ENCODE measurements at regions not wholly inside any gene's neighbourhood (a gene's known extent, or its start where the extent isn't known, plus 50 kb on each side); places are given as distances from the start of the nearest gene placed in this dataset.

- no peak overlapping the region for H3K9ac ChIP-seq
- no peaks in the 10 kb centered on the region for H3K79me2 ChIP-seq (ENCODE audit: insufficient read depth)
- no peak overlapping the region for H3K4me3 ChIP-seq (ENCODE audit: low read depth in 2 of 2, low read length in 1 of 2)
- H3K27me3 ChIP-seq (ENCODE audit: insufficient read depth): peaks cover 5% of the 10 kb centered on the region; the same call in 1 of the 2 replicates
- H3F3A ChIP-seq (replicated peaks; ENCODE audit: insufficient read depth): no peaks in the 10 kb centered on the region
- H3K27ac ChIP-seq (ENCODE audit: low read depth in 2 of 2, low read length in 1 of 2): no peak overlapping the region
- no peak overlapping the region for H3K4me2 ChIP-seq
- no peaks in the 10 kb centered on the region for H3K4me1 ChIP-seq (ENCODE audit: control insufficient read depth in 1 of 2, insufficient read depth in 2 of 2, low read depth in 1 of 2, low read length in 1 of 2)
- POLR2A ChIA-PET: no interaction called here
- no peaks in the 10 kb centered on the region for H4K20me1 ChIP-seq (ENCODE audit: insufficient read depth)
- TF ChIP-seq EP300 (IDR thresholded peaks at IDR 0.05; ENCODE audit: borderline replicate concordance in 1 of 2, low read depth in 1 of 2, low read length in 1 of 2) (no peak), RAD21 (IDR thresholded peaks at IDR 0.05; ENCODE audit: low read length) (no peak), FOSL2 (IDR thresholded peaks at IDR 0.05; ENCODE audit: borderline replicate concordance, low read depth) (0 out of 2 replicates have a peak, but pooled peaks have one; percentile 10), CTCF (IDR thresholded peaks at IDR 0.05) (no peak), NFIC (IDR thresholded peaks at IDR 0.05; ENCODE audit: borderline replicate concordance) (no peak)
- 47% methylated on average over 1 of the region's 1 CpG for WGBS (ENCODE audit: low lambda C conversion rate)
- H3K36me3 ChIP-seq (replicated peaks in 1 of 2; ENCODE audit: control insufficient read depth in 1 of 2, insufficient read depth in 2 of 2, low read length in 1 of 2): no peaks in the 10 kb centered on the region
- no peak for DNase-seq
- CTCF ChIA-PET: no interaction called here
- no peaks in the 10 kb centered on the region for H3K9me2 ChIP-seq
- no peak overlapping the region for H2AFZ ChIP-seq (ENCODE audit: low read depth)
- no peaks in the 10 kb centered on the region for H3K9me3 ChIP-seq
Observed at GRCh38 chr6:27031302-27031701, 216.2 kb upstream of the PRSS16 start.

GRCh38 chr6:27038498-27038897 is 209.0 kb upstream of the PRSS16 start:
- Histone ChIP-seq H3K27ac (ENCODE audit: low read depth in 2 of 2, low read length in 1 of 2) (no peak overlapping the region), H3K79me2 (ENCODE audit: insufficient read depth) (no peaks in the 10 kb centered on the region), H3K4me2 (no peak overlapping the region), H3K4me3 (ENCODE audit: low read depth in 2 of 2, low read length in 1 of 2) (no peak overlapping the region), H3K9me3 (no peaks in the 10 kb centered on the region), H3F3A (replicated peaks; ENCODE audit: insufficient read depth) (no peaks in the 10 kb centered on the region), H2AFZ (ENCODE audit: low read depth) (no peak overlapping the region), H3K4me1 (ENCODE audit: control insufficient read depth in 1 of 2, insufficient read depth in 2 of 2, low read depth in 1 of 2, low read length in 1 of 2) (no peaks in the 10 kb centered on the region), H3K36me3 (replicated peaks in 1 of 2; ENCODE audit: control insufficient read depth in 1 of 2, insufficient read depth in 2 of 2, low read length in 1 of 2) (no peaks in the 10 kb centered on the region), H3K27me3 (ENCODE audit: insufficient read depth) (peaks cover 5% of the 10 kb centered on the region; the same call in 1 of the 2 replicates), H4K20me1 (ENCODE audit: insufficient read depth) (no peaks in the 10 kb centered on the region), H3K9me2 (no peaks in the 10 kb centered on the region), H3K9ac (no peak overlapping the region)
- ChIA-PET CTCF (interaction anchor here (1.1 to 1.2 kb wide), 2 partner anchors 40 to 89 kb away, joined by 3 to 4 read pairs; no protein-coding TSS in a partner anchor), POLR2A (no interaction called here)
- no peak for DNase-seq
- TF ChIP-seq RCOR1 (IDR thresholded peaks at IDR 0.05; ENCODE audit: low read length) (no peak), CHD2 (IDR thresholded peaks at IDR 0.05; ENCODE audit: low read length, partially characterized antibody) (no peak), SIN3A (IDR thresholded peaks at IDR 0.05; ENCODE audit: borderline replicate concordance, low read depth, low read length) (no peak), EP300 (IDR thresholded peaks at IDR 0.05; ENCODE audit: borderline replicate concordance in 1 of 2, low read depth in 1 of 2, low read length in 1 of 2) (no peak), TAF1 (IDR thresholded peaks at IDR 0.05; ENCODE audit: borderline replicate concordance, low read depth, low read length) (no peak), GABPA (IDR thresholded peaks at IDR 0.05; ENCODE audit: low read depth) (no peak), MXI1 (IDR thresholded peaks at IDR 0.05; ENCODE audit: low read depth, low read length) (no peak), MEF2A (IDR thresholded peaks at IDR 0.05; ENCODE audit: borderline replicate concordance, low read depth) (no peak)
